ENCODE measurements at regions not wholly inside any gene's neighbourhood (a gene's known extent, or its start where the extent isn't known, plus 50 kb on each side); places are given as distances from the start of the nearest gene placed in this dataset.

- H3K27ac ChIP-seq, result no peak overlapping the region
- H3K9me3 ChIP-seq, result no peaks in the 10 kb centered on the region
- TF ChIP-seq, protein P1, sequence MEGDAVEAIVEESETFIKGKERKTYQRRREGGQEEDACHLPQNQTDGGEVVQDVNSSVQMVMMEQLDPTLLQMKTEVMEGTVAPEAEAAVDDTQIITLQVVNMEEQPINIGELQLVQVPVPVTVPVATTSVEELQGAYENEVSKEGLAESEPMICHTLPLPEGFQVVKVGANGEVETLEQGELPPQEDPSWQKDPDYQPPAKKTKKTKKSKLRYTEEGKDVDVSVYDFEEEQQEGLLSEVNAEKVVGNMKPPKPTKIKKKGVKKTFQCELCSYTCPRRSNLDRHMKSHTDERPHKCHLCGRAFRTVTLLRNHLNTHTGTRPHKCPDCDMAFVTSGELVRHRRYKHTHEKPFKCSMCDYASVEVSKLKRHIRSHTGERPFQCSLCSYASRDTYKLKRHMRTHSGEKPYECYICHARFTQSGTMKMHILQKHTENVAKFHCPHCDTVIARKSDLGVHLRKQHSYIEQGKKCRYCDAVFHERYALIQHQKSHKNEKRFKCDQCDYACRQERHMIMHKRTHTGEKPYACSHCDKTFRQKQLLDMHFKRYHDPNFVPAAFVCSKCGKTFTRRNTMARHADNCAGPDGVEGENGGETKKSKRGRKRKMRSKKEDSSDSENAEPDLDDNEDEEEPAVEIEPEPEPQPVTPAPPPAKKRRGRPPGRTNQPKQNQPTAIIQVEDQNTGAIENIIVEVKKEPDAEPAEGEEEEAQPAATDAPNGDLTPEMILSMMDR (IDR thresholded peaks at IDR 0.05), result no peak
- no peaks in the 10 kb centered on the region for H3K36me3 ChIP-seq
- DNase-seq (ENCODE audit: low spot score in 2 of 2), result no peak
- intact Hi-C loops (cut with DNase I), result no loop called here
- H3K4me1 ChIP-seq, result no peaks in the 10 kb centered on the region
- no peak overlapping the region for H3K4me3 ChIP-seq
- no peaks in the 10 kb centered on the region for H3K27me3 ChIP-seq
Observed at GRCh38 chr20:22819784-22820183, 215.3 kb upstream of the SSTR4 start.

GRCh38 chr20:22821081-22821727 lies 213.9 kb upstream of the SSTR4 start:
- H3K4me1 ChIP-seq, result no peaks in the 10 kb centered on the region
- H3K9me3 ChIP-seq, result no peaks in the 10 kb centered on the region
- TF ChIP-seq, protein P1 (IDR thresholded peaks at IDR 0.05), result no peak
- intact Hi-C loops (cut with DNase I), result no loop called here
- no peak for DNase-seq (ENCODE audit: low spot score in 2 of 2)
- no peak overlapping the region for H3K27ac ChIP-seq
- no peaks in the 10 kb centered on the region for H3K27me3 ChIP-seq
- H3K36me3 ChIP-seq, result no peaks in the 10 kb centered on the region
- no peak overlapping the region for H3K4me3 ChIP-seq

- Histone ChIP-seq H3K27ac (no peak overlapping the region), H3K4me3 (no peak overlapping the region), H3K27me3 (no peaks in the 10 kb centered on the region), H3K9me3 (no peaks in the 10 kb centered on the region), H3K4me1 (no peaks in the 10 kb centered on the region), H3K36me3 (no peaks in the 10 kb centered on the region)
- intact Hi-C loops (cut with DNase I), result no loop called here
- no peak for DNase-seq (ENCODE audit: low spot score in 2 of 2)
- TF ChIP-seq, protein P1 (IDR thresholded peaks at IDR 0.05), result no peak
Observed at GRCh38 chr20:22821796-22822195, 213.3 kb upstream of the SSTR4 start.

DNA sequence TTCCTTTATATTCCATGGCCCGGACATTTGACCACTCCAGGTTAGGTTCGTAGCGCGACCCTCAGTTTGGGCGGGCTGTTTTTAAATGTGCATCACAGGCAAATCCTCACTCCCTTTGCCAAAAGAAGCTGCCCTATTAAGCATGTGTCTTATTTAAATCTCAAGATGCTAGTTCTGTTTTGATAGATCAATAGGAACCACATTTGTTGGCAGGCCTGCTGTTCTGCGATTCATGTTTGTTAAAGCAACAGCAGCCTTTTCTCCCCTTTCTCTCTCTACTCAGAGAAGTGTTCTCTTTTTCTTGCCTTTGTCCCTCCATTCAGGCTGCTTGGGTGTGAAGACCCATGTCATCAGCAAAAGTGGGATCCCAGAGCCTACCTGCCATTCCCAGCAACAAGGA lies 212.0 kb upstream of the SSTR4 start:
- Histone ChIP-seq H3K4me1 (no peaks in the 10 kb centered on the region), H3K4me3 (no peak overlapping the region), H3K27ac (no peak overlapping the region), H3K9me3 (no peaks in the 10 kb centered on the region), H3K36me3 (no peaks in the 10 kb centered on the region), H3K27me3 (no peaks in the 10 kb centered on the region)
- TF ChIP-seq, protein P1 (IDR thresholded peaks at IDR 0.05), result no peak
- DNase-seq (ENCODE audit: low spot score in 2 of 2), result no peak
- intact Hi-C loops (cut with DNase I), result no loop called here

DNA sequence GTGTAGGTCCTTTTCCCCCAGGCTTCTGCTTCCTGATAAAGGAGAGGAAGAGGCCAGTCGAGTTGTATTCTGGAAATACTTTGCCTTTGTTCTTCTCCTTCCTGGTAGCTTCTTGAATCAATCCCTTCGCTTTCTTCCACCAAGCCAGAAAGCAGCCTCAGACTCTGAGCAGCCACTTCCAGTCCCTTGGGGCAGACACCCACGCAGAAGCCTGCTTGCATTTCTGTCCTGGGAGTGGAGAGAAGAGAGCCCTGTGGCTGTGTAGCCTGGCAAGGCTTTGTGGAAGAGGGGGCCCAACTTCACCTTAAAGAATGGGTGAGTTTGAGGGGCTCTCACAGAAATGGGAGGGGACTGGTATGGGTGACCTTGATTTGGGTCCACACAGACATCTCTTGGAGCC lies 211.0 kb upstream of the SSTR4 start:
- Histone ChIP-seq H3K27ac (no peak overlapping the region), H3K27me3 (no peaks in the 10 kb centered on the region), H3K36me3 (no peaks in the 10 kb centered on the region), H3K9me3 (no peaks in the 10 kb centered on the region), H3K4me3 (no peak overlapping the region), H3K4me1 (no peaks in the 10 kb centered on the region)
- no peak for DNase-seq (ENCODE audit: low spot score in 2 of 2)
- intact Hi-C loops (cut with DNase I), result no loop called here
- TF ChIP-seq, protein P1 (IDR thresholded peaks at IDR 0.05), result no peak

- Histone ChIP-seq H3K4me1 (no peaks in the 10 kb centered on the region), H3K27me3 (no peaks in the 10 kb centered on the region), H3K36me3 (no peaks in the 10 kb centered on the region), H3K27ac (no peak overlapping the region), H3K4me3 (no peak overlapping the region), H3K9me3 (no peaks in the 10 kb centered on the region)
- TF ChIP-seq, protein P1 (IDR thresholded peaks at IDR 0.05), result no peak
- intact Hi-C loops (cut with DNase I), result no loop called here
- DNase-seq (ENCODE audit: low spot score in 2 of 2), result no peak
Observed at GRCh38 chr20:22825076-22825475, 210.0 kb upstream of the SSTR4 start.
